Tongue (tissue), 1 donor: ENCODE measurements at regions not wholly inside any gene's neighbourhood (a gene's known extent, or its start where the extent isn't known, plus 50 kb on each side); places are given as distances from the start of the nearest gene placed in this dataset.

Experiments
- DNase-seq: peaks from one replicate; pipeline ENCODE4 v3.0.0-alpha.2; 2015

DNA sequence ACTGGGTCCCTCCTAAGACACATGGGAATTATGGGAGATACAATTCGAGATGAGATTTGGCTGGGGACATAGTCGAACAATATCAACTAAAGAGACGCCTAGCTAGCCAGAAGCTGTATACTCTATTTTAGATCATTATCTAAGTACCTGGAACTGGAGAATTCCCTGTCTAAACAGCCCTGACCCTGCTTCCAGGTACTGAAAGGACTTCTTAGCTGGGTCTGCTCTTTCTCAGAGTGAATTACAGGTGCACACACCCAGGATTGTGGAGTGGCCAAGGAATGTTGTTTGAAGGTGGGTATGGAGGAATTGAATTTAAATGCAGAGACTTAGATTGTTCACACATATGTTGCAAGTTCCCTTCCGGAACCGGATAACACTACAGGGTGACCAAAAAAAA, 733.0 kb downstream of the RPS29 start:
- DNase-seq: no peak

DNA sequence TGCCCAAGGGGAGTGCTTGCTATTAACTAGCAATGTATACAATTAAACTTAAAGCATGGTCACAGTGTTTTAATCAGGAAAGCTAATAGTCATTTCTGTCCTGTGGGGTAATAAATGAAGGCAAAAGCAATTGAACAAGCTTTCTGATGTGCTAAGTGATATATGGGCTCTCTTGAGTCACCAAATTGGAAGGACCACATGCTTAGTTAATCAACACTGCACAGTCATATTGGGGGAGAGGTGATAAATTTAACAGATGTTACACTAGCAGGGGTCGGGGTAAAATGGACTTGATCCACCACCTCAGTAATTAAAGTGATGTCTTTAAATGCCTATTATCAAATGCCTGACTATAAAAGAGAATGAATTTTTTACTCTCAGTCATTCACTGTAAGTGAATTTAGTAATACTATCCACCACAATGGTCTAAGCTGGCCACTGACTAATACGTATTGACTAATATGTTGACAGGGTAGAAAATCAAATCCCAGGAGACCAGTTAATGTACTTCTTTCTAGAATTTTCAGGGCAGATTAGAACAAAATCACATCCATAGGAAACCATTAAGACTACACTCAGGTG, 736.3 kb downstream of the RPS29 start:
- DNase-seq: no peak

DNA sequence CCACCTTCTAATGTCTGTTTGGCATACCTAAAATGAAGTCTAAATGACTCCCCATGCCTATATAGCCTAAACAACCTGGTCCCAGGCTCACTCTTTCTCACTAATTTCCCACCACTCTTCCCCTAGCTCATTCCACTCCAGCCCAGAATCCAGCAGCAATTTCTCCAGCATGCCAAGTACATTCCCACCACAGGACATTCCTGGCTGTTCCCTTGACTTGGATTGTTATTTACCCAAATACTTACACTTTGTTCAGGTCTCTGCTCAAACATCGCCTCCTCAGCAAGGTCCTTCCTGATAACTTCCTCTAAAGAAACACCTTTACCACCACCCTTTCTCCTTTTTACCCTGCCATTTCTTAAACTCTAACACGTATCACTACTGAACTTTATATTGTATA, 743.4 kb downstream of the RPS29 start:
- no peak for DNase-seq

DNA sequence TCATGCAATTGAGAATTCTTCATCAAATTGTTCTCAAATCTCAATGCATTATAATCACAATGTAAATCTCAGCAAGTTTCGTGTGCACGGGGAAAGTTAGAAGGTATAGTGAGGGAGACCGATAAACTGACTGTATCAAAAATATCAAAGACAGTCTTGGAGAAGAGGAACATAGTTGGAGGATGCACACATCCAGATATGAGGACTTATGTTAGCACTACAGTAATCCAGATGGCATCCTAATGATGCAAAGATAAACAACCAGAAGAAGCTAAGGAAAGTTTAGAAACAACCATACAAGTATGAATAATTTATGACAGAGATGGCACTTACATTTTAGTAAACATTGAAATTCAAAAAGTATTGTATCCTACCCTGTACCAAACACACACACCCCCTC, 760.1 kb downstream of the RPS29 start:
- DNase-seq: no peak

DNA sequence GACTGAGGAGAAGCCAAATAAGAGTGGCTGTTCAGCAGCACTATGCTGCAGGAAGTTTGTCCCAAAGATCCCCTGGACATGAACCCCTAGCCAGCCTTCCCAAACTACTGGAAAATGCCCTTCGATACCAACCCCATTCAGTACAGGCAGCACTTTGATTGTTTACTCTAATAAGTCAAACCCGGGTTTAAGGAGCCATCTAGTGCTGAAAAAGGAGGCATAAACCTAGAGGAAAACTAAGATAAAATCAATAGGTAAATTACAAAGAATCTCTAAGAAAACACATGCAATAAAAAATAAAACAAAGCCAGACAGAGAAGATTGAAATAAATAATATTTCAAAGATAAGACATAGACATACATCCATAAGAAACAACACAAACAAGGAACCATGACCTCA, 771.6 kb downstream of the RPS29 start:
- DNase-seq: no peak

DNA sequence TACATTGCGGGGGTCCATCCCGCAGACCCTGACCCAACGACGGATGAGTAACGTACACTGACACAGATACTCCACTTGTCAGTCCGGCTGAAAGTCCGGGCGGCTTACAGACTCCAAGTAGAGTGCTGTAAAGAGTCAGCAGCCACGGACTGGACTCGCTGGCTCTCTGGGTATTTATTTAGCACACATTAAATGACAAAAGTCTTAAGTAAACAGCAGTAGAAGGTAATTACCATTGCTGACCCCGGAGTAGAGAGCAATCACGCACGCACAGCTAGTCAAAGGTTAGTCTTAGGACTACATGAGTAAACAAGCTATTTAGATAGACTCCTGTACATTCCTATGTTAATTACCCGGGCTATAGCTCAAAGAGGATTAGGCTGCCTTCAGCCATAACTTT, 780.9 kb downstream of the RPS29 start:
- DNase-seq: no peak

DNA sequence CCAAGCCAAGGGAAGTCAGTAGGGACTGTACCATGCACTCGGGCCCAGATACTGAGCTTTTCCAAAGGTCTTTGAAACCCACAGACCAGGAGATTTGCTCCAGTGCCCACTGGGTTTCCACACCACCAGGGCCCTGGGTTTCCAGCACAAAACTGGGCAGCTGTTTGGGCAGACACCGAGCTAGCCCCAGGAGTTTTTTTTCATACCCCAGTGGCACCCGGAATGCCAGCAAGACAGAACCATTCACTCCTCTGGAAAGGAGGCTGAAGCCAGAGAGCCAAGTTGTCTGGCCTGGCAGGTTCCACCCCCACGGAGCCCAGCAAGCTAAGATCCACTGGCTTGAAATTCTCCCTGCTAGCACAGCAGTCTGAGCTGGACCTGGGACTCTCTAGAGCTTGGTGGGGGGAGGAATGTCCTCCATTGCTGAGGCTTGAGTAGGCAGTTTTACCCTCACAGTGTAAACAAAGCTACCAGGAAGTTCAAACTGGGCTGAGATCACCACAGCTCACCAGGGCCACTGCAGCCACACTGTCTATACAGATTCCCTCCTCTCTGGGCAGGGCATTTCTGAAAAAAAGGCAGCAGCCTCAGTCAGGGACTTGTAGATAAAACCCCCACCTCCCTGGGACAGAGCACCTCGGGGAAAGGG, 793.7 kb downstream of the RPS29 start:
- no peak for DNase-seq

DNA sequence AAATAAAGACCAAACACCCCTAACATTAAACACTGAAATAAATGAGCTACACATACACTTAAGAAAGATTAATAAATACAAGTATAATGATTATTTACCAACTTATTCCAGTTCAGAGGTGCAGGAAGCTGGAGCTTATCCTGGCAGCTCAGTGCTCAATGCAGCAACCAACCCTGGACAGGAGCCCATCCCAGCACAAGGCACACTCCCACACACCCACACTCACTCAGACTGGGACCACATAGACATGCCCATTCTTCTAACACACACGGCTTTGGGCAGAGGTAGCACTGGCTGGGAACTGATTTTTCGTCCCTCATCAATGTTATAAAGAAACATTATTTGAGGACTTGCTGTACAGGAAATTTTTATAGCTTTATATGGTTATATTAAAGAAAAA, 797.4 kb downstream of the RPS29 start:
- no peak for DNase-seq

DNA sequence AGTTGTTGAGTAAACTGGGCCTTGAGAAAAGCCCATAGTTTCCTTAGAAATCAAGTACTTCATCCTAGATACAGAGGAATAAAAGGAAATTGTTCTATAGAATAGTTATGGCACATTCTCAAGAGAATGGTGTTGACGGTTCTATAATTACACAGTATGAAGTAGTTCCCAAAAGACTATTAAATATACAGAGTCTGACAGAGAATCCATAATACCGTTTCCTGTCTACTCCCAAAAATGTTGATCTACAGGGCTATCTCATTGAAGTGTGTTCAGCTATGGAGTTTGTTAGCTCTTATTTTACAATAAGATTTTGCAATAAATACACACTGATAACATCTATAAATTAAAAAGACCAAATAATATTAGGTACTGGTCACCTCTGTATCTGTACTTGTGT, 799.7 kb downstream of the RPS29 start:
- DNase-seq: no peak

DNA sequence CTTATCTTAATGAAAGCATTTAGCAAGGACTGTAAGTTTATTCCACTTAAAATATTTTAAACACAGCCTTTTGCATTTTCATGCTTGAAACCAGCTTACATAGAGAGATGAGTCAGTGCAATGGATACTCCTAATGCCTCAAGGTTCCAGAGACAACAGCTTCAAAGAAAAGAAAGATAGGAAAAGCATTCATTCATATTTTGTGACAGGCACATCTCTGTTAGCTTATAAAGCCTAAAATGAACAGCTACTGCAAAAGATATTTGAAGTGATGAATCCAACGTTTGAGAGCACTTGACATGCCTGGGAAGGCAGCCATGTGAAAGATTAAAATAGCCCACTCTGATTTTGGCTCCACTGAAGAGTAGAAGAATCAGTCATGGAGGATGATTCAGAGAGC, 814.5 kb downstream of the RPS29 start:
- DNase-seq: peak; percentile 56

DNA sequence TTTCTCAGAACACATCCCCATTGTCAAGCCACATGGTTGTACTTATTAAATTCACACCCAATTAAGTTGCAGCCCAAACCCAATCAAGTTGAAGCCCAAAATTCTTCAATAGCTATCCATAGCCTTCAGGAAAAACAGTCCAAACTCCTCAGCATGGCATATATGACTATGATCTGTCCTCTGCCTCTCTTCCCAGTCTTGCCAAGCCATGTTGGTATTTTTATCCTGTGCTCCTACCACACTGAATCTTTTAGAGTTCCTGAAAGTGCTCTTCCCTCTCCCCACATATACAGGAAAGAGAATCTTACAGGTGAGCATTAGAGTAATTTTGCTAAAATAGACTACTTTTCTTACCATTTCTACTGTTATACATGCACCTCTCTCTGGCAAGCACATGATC, 834.9 kb downstream of the RPS29 start:
- no peak for DNase-seq

DNA sequence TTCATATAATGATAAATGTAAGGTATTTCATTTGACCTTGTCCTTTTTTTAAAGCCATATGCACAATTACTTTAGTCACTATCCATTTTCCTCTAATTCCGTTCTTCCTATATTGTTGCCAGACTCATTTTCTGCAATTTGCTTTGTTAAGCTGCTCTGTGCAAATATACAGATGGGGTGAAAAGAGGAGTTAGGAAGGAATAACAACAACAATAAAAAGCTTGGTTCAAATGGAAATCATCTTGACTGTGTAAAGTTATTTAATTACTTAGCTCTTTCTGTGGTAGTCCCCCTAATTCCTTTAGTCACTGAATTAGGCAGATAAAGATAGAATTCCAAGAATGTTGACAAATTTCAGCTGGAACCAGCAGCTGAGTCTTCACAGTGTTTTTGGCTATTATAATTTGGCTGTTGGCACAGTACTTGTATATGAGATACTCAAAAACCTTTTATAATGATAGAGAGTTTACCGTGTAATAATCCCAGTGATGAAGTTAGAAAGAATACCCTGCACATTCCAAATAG, 838.0 kb downstream of the RPS29 start:
- DNase-seq: peak; percentile 72

DNA sequence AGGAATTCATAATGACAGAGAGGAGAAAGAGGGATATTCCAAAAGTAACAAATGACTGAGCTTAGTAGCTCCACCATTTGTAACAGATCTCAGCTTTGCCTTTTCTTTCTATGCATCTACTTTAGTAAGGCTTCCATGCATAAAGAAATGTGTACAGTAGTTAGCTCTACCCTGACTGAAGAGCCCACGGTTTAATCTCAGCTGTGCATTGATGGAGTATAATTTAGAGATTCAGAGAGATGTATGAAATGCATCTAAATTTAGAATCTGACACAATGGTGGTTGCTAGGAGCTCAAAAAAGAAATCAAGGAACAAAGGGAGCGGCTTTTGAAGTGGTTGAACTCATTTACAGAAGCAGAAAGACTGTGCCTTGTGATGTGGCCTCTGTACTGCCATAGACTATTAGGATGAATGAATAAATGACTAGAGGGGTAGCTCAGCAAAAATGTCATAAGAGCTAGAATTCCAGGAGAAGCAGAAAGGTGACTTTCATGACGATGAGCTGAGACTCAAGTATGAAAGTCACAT, 838.6 kb downstream of the RPS29 start:
- peak; percentile 56 for DNase-seq

DNA sequence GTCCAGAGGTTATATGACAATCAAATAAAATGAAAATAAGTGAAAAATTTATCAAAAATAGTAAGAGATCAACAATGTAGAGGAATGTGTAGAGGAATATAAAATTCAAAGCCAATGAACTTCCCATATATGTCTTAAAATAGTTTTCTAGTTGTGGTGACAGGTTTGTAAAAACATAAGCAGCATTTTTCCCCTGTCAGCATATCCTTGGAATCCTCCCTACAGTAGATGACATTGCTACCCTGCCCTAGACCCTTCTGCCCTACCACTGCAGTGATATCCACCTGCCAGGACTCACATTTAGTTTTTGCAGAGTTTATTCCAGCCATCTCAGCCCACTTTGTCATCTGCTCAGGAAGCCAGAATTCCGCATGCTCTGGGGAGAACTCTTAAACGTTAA, 842.0 kb downstream of the RPS29 start:
- DNase-seq: no peak

DNA sequence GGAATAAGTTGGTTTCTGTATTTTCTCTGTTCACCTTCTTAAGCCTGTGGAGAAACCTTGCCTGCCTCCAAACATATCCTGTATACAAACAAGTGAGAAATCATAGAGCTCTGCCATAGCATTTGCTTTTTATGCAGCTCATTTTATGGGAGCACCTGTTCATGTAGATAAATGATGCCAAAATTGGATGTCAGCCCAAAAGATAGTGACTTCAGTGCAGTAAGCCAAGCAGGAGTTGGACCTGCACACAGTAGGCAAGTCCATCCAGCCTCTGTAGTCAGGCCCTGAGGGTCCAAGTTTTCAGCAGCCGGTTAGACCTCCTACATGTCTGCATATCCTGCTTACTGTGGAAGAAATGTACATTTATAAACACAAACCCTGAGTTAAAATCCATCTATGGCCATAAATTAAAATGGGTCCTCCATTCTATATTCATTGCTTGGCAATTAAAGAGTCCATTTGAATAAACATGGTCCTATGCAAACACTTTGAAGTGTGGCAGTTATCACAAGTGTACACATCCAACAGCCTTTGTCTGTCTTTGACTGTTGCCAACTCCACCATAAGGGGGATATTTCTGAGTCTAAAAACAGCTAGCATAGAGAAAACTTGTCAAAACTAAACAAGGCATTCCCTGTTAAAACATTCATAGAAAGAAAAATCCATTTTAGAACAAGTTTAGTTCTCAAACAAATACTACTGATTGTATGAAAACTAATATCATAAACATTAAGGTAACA, 847.8 kb downstream of the RPS29 start:
- peak; percentile 10 for DNase-seq

DNA sequence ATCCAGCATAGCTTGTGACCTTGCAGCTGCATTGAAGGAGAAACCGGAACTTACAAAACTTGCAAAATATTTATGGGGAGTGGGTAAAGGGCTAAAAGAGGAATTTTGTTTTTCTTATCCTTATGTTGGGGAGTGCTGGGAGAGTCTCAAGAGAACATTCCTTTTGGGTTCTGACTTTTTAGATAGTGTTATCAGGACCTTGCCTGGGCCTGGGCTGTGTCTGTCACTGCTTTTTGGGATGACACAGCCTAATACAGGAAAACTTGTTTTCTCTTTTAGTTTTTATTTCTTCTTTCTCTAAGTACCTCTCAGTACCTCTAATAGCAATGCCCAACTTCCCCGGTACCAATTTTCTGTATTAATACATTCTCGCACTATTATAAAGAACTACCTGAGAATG, 850.6 kb downstream of the RPS29 start:
- DNase-seq: no peak

DNA sequence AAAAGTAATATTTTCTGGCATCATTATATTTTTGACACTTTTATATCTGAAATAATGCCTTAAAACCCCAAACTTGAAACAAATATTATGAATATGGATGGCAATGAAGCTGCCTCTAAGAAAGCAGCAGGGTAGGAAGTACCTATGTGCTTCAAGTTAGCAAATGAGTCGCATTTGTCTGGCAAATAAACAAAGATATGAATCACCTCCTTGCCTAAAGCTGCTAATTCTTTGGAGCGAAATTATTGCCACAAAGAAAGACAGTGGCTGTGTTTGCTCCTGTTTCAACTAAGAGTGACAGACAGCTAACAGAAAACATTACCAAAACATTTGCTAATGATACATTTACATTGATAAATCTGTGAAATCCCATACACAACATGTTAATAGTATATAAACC, 854.9 kb downstream of the RPS29 start:
- no peak for DNase-seq

DNA sequence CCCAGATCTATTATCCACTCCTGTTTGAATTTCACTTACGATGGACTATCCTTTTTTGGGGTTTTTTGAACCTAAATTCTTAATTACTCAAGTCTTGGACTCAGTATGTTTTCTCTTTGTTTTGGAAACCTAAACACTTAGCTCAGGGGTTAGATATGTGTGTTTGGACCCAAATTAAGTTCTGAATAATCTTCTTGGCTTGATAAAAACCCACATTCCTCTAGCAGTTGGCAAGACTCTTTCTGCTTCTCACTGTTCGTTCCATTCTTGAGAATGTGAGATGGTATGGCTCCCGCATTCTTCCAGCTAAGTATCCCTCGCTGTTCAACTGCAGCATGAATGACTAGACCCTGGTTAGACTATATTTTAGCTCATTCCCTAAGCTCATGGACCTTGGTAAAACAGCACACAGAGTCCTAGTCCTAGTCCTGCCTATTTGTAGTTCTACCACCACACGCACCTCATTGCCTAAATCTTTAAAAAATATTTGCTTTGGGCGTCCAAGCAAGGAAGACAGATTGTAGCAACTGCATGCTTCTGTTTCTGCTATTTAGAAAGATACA, 860.0 kb downstream of the RPS29 start:
- peak; percentile 45 for DNase-seq

DNA sequence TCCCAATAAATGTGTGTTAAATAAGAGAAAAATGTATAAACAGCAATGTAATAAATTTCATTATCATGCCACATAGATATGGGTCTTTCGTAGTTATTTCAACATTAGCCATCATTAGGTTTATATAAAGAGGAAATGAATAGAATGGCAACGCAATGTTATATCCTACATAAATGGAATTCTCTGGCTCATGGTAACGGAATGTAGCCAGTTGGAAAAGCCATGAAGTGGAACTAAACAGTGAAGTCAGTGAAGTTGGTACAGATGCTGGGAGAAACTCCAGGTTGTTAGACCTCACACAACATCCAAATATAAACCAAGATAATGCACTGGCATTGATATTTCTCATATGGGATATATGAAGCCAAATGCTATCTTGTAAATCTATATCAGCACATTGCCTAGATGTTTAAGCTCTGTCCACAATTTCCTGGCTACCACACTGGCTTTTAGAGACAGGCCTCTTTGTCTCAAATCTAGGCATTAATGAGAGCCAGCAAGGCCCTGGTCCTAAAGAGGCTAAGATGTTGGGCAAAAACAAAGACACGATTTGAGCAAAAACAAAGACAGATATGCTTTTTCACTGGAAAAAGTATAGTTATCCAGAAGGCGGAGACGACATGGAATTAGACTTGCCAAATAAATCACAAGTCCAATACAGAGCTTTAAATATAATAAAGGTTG, 861.0 kb downstream of the RPS29 start:
- peak; percentile 89 for DNase-seq

DNA sequence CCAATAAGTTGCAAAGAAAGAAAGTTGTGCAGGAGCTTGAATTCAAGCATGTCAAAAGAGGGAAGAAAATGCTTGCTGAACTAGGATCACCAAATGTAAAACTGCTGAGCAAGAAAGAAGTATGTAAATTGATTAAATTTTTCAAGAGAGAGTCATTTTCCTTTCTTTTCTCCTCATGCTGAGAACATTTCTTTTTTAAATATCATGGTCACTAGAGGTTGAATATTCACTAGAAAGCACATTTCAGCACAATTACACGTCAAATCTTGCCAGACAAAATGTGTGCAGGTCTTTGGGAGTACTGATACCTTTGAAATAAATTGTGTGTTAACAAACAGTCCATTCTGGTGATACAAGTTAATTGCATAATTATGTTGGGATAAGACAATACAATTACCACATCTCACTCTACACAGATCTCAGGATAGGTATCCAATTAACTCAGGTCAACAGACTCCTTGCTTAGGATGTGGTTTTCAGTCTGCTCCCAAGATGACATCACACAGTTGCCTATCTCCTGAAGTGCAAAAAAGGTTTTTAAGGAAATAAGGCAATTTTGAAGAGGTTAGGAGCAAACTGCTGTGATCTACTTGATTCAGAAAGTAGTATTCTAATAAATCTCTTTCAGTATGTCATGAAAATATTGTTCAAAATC, 862.2 kb downstream of the RPS29 start:
- DNase-seq: no peak

DNA sequence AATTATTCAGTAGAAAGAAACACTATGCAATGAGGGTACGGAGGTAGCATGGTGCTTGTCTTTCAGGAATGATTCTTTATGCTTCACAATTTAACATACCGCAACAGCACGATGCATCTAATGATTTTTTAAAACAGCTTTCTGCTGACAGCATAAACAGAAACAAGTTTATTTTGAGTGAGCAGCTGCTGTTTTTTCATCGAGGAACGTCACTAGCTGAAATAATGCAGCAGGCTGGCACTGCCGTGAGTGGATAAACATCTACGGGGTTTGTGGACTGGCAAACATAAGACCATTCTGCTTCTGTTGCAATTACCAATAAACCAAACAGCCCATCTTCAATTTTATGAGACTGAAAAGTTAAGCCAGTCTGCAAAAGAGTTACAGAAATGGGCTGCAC, 871.8 kb downstream of the RPS29 start:
- DNase-seq: no peak

DNA sequence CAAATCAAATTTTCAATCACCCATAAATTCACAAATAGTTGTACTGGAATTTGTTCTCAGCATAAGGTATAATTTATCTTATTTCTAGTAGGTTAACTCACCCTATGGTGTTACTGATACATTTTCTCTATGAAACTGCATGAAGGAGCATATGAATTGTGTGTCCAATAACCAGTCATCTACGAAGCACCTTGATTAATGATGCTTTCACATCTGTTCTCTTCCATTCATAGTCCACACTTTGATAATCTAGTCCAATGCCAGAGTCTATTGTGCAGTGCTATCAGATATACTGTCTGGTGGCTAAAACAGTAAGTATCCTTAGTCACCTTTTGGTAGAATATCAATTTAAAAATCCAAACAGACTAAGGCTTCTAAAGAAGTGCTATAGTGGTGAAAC, 876.0 kb downstream of the RPS29 start:
- no peak for DNase-seq
